ENCODE measurements at regions not wholly inside any gene's neighbourhood (a gene's known extent, or its start where the extent isn't known, plus 50 kb on each side); places are given as distances from the start of the nearest gene placed in this dataset.

- ATAC-seq (ENCODE audit: insufficient number of reproducible peaks, low FRiP score, low read depth) (no peak), DNase-seq (ENCODE audit: low spot score) (no peak)
- no peaks in the 10 kb centered on the region for H3K36me3 ChIP-seq
- H3K4me3 ChIP-seq = no peak overlapping the region
- no peak overlapping the region for H3K27ac ChIP-seq
- no peaks in the 10 kb centered on the region for H3K27me3 ChIP-seq (replicated peaks; ENCODE audit: insufficient read depth)
- H3K9me3 ChIP-seq = no peaks in the 10 kb centered on the region
- TF ChIP-seq CTCF (IDR thresholded peaks at IDR 0.05) = no peak
- peaks cover 3 to 7% of the 10 kb centered on the region in 2 donors for H3K4me1 ChIP-seq (ENCODE audit: control insufficient read depth in 1 of 2, low read depth in 2 of 2)
Observed at GRCh38 chr3:145854499-145854898, 306.5 kb downstream of the PLOD2 start.

- no peak for ATAC-seq (ENCODE audit: insufficient number of reproducible peaks, low FRiP score, low read depth)
Observed at GRCh38 chr3:145857956-145858355, 303.0 kb downstream of the PLOD2 start.

GRCh38 chr3:145864336-145864735, 296.6 kb downstream of the PLOD2 start:
- Histone ChIP-seq H3K27me3 (replicated peaks; ENCODE audit: insufficient read depth) (no peaks in the 10 kb centered on the region), H3K27ac (no peak overlapping the region), H3K36me3 (no peaks in the 10 kb centered on the region), H3K4me3 (no peak overlapping the region), H3K9me3 (no peaks in the 10 kb centered on the region), H3K4me1 (ENCODE audit: control insufficient read depth in 1 of 2, low read depth in 2 of 2) (no peaks in the 10 kb centered on the region)
- no peak for TF ChIP-seq CTCF (IDR thresholded peaks at IDR 0.05)
- no peak for ATAC-seq (ENCODE audit: insufficient number of reproducible peaks, low FRiP score, low read depth)
- DNase-seq (ENCODE audit: low spot score) = no peak

More at GRCh38 chr3:145857956-145858355, 303.0 kb downstream of the PLOD2 start:
- Histone ChIP-seq H3K27ac (no peak overlapping the region), H3K4me1 (ENCODE audit: control insufficient read depth in 1 of 2, low read depth in 2 of 2) (no peaks in the 10 kb centered on the region), H3K27me3 (replicated peaks; ENCODE audit: insufficient read depth) (no peaks in the 10 kb centered on the region), H3K36me3 (no peaks in the 10 kb centered on the region), H3K4me3 (no peak overlapping the region), H3K9me3 (no peaks in the 10 kb centered on the region)
- DNase-seq (ENCODE audit: low spot score) = no peak
- TF ChIP-seq CTCF (IDR thresholded peaks at IDR 0.05) = no peak

GRCh38 chr3:145865399-145866018, 295.5 kb downstream of the PLOD2 start:
- no peaks in the 10 kb centered on the region for H3K27me3 ChIP-seq (replicated peaks; ENCODE audit: insufficient read depth)
- no peaks in the 10 kb centered on the region for H3K4me1 ChIP-seq (ENCODE audit: control insufficient read depth in 1 of 2, low read depth in 2 of 2)
- no peak for TF ChIP-seq CTCF (IDR thresholded peaks at IDR 0.05)
- no peaks in the 10 kb centered on the region for H3K36me3 ChIP-seq
- no peak for DNase-seq (ENCODE audit: low spot score)
- ATAC-seq (ENCODE audit: insufficient number of reproducible peaks, low FRiP score, low read depth) = no peak
- no peak overlapping the region for H3K4me3 ChIP-seq
- no peak overlapping the region for H3K27ac ChIP-seq
- no peaks in the 10 kb centered on the region for H3K9me3 ChIP-seq

GRCh38 chr3:145869958-145870357, 291.0 kb downstream of the PLOD2 start:
- Histone ChIP-seq H3K27ac (no peak overlapping the region), H3K4me3 (no peak overlapping the region), H3K4me1 (ENCODE audit: control insufficient read depth in 1 of 2, low read depth in 2 of 2) (no peaks in the 10 kb centered on the region), H3K36me3 (no peaks in the 10 kb centered on the region), H3K27me3 (replicated peaks; ENCODE audit: insufficient read depth) (no peaks in the 10 kb centered on the region), H3K9me3 (no peaks in the 10 kb centered on the region)
- no peak for ATAC-seq (ENCODE audit: insufficient number of reproducible peaks, low FRiP score, low read depth)
- TF ChIP-seq CTCF (IDR thresholded peaks at IDR 0.05) = no peak
- DNase-seq (ENCODE audit: low spot score) = no peak
